CD4-positive, alpha-beta T cell (primary cell): ENCODE measurements at regions not wholly inside any gene's neighbourhood (a gene's known extent, or its start where the extent isn't known, plus 50 kb on each side); places are given as distances from the start of the nearest gene placed in this dataset.

Experiments
- ATAC-seq: fragments of 200-7000 bp; cut with Tn5 transposase; one replicate; pipeline ENCODE4 v1.10.0; 2022; ENCODE audit warnings: mild to moderate bottlenecking; ENCODE audit not compliant: poor library complexity
- CTCF ChIA-PET: fragments of 350-600 bp; sonication (Branson Sonifier 250); formaldehyde crosslinking; loops from one replicate; lab custom pipeline; 2021; ENCODE audit warnings: antibody characterized with exemption, inconsistent platforms; lab: Charles Lee
- POLR2A ChIA-PET: fragments of 350-600 bp; sonication (Branson Sonifier 250); formaldehyde crosslinking; loops from one replicate; lab custom pipeline; 2021; ENCODE audit warnings: antibody characterized with exemption, inconsistent platforms; lab: Charles Lee
- DNase-seq, 14 experiments: peaks; one replicate each; pipeline ENCODE4 v3.0.0-alpha.2; 2013 to 2020; ENCODE audit warnings: mixed read lengths in 2 of 14
- H3K27ac ChIP-seq, 2 donors: one replicate each; pipeline versions ENCODE4 v1.5.1 to v1.7.0; 2013; ENCODE audit warnings: low read length in 2 of 2, low read depth in 1 of 2, mild to moderate bottlenecking in 1 of 2
- H3K27me3 ChIP-seq, 2 experiments: 1 replicate in 1 of 2; 2 replicates in 1 of 2; pipeline versions ENCODE4 v1.6.1 to v1.7.0; 2013; ENCODE audit warnings: low read length in 2 of 2, control low read depth in 1 of 2, mild to moderate bottlenecking in 1 of 2, moderate library complexity in 1 of 2; ENCODE audit not compliant: insufficient read depth in 2 of 2, control insufficient read depth in 1 of 2
- H3K36me3 ChIP-seq: one replicate; pipeline ENCODE4 v1.6.1; 2013; ENCODE audit warnings: low read length, control low read depth; ENCODE audit not compliant: insufficient read depth
- H3K4me1 ChIP-seq: one replicate; pipeline ENCODE4 v1.6.1; 2013; ENCODE audit warnings: low read length, control low read depth; ENCODE audit not compliant: insufficient read depth
- H3K4me3 ChIP-seq: one replicate; pipeline ENCODE4 v1.5.1; 2013; ENCODE audit warnings: mild to moderate bottlenecking, low read length, moderate library complexity
- H3K9me3 ChIP-seq, 2 experiments: 1 replicate in 1 of 2; 2 replicates in 1 of 2; pipeline versions ENCODE4 v1.6.1 to v1.7.0; 2013; ENCODE audit warnings: low read length in 2 of 2, mild to moderate bottlenecking in 2 of 2, control low read depth in 1 of 2, moderate library complexity in 1 of 2; ENCODE audit not compliant: control insufficient read depth in 1 of 2, insufficient read depth in 1 of 2
- H3K27ac Mint-ChIP-seq: one replicate; pipeline ENCODE4 v1.8.0; 2020; ENCODE audit warnings: mixed read lengths
- H3K27me3 Mint-ChIP-seq: one replicate; pipeline ENCODE4 v1.8.0; 2021; ENCODE audit warnings: mixed read lengths
- H3K36me3 Mint-ChIP-seq: one replicate; pipeline ENCODE4 v1.8.0; 2021; ENCODE audit warnings: low read depth, mixed read lengths
- H3K4me1 Mint-ChIP-seq: one replicate; pipeline ENCODE4 v1.8.0; 2021; ENCODE audit warnings: low read depth, mixed read lengths
- H3K4me3 Mint-ChIP-seq: one replicate; pipeline ENCODE4 v1.8.0; 2020; ENCODE audit warnings: mild to moderate bottlenecking, mixed read lengths
- H3K9me3 Mint-ChIP-seq: one replicate; pipeline ENCODE4 v1.8.0; 2020; ENCODE audit warnings: mixed read lengths
- intact Hi-C, 2 experiments: fragments of 100-400 bp; cut with DNase I in 1 of 2; cut with micrococcal nuclease in 1 of 2; formaldehyde crosslinking; loops; one replicate each; pipeline versions ENCODE4 v1.15.1 to v1.9.0; 2023 to 2025; cut with DNase I, micrococcal nuclease
- TF ChIP-seq, protein P1 (sequence below): fragments of 200-600 bp; IDR thresholded peaks from one replicate; pipeline ENCODE4 v1.8.0; 2022; ENCODE audit warnings: antibody characterized with exemption, mild to moderate bottlenecking

DNA sequence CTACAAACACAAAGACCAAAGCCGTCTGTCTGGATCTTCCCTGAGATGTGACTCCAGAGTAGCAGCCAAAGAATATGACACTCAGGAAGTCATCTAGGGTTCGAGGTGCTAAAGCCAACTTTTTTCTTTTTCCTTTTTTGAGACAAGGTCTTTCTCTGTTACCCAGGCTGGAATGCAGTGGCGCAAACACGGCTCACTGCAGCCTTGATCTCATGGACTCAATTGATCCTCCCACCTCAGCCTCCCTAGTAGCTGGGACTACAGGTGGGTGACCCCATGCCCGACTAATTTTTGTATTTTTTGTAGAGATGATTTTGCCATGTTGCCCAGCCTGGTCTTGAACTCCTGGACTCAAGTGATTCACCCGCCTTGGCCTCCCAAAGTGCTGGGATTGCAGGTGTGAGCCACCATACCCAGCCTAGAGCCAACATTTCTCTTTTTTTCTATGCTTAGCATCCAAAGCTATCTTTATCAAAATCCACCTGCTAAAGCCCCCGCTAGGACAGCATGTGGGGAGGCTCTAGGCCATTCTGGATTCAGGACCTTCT is 92.8 kb downstream of the TMEM17 start:
- Mint-ChIP-seq H3K27ac (no peak overlapping the region), H3K36me3 (no peaks in the 10 kb centered on the region), H3K27me3 (no peaks in the 10 kb centered on the region), H3K4me1 (peaks cover 5% of the 10 kb centered on the region), H3K9me3 (no peaks in the 10 kb centered on the region), H3K4me3 (no peak overlapping the region)
- ChIA-PET POLR2A (no interaction called here), CTCF (interaction anchor here (1.0 kb wide), 1 partner anchor 420 kb away, joined by 3 read pairs; no protein-coding TSS in a partner anchor)
- Histone ChIP-seq H3K9me3 (no peaks in the 10 kb centered on the region), H3K27ac (no peak overlapping the region), H3K27me3 (no peaks in the 10 kb centered on the region), H3K4me1 (peaks cover 5% of the 10 kb centered on the region), H3K4me3 (no peak overlapping the region), H3K36me3 (no peaks in the 10 kb centered on the region)
- ATAC-seq (no peak), DNase-seq (no peak)
- TF ChIP-seq, protein P1, sequence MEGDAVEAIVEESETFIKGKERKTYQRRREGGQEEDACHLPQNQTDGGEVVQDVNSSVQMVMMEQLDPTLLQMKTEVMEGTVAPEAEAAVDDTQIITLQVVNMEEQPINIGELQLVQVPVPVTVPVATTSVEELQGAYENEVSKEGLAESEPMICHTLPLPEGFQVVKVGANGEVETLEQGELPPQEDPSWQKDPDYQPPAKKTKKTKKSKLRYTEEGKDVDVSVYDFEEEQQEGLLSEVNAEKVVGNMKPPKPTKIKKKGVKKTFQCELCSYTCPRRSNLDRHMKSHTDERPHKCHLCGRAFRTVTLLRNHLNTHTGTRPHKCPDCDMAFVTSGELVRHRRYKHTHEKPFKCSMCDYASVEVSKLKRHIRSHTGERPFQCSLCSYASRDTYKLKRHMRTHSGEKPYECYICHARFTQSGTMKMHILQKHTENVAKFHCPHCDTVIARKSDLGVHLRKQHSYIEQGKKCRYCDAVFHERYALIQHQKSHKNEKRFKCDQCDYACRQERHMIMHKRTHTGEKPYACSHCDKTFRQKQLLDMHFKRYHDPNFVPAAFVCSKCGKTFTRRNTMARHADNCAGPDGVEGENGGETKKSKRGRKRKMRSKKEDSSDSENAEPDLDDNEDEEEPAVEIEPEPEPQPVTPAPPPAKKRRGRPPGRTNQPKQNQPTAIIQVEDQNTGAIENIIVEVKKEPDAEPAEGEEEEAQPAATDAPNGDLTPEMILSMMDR: no peak
- intact Hi-C loops: loop anchor here in 1 of 2 experiments (2.0 kb wide), 1 partner anchor 420 kb away; no protein-coding TSS in a partner anchor

DNA sequence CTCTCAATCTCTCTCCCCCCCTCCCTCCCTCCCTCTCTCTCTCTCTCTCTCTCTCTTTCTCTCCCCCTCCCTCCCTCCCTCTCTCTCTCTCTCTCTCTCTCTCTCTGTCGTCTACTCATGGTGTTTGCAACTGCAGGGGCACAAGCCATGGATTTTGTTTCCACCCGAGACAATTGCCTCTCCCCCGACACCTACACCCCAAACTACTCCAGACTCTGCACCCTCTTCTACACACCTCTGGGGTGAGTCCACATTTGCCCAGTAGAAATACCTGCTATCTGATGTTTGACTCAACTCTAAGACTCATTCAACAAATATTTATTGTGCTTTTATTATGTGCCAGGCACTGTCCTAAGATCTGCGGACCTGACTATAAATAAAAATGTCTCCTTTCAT is 93.7 kb downstream of the TMEM17 start:
- ATAC-seq (no peak), DNase-seq (peak in 1 of 14 experiments; percentile 31)
- Mint-ChIP-seq H3K36me3 (no peaks in the 10 kb centered on the region), H3K4me1 (peaks cover 5% of the 10 kb centered on the region), H3K27ac (peak overlapping the region; percentile 70), H3K4me3 (peak overlapping the region; percentile 65), H3K9me3 (no peaks in the 10 kb centered on the region), H3K27me3 (no peaks in the 10 kb centered on the region)
- Histone ChIP-seq H3K27ac (no peak overlapping the region), H3K27me3 (no peaks in the 10 kb centered on the region), H3K9me3 (no peaks in the 10 kb centered on the region), H3K4me1 (peaks cover 5% of the 10 kb centered on the region), H3K4me3 (no peak overlapping the region), H3K36me3 (no peaks in the 10 kb centered on the region)
- TF ChIP-seq, protein P1: no peak
- POLR2A ChIA-PET: no interaction called here
- intact Hi-C loops: loop anchor here (1.0 to 2.0 kb wide), 3 partner anchors 419 to 494 kb away; no protein-coding TSS in a partner anchor
- CTCF ChIA-PET: interaction anchor here (1.0 kb wide), 1 partner anchor 419 kb away, joined by 3 read pairs; no protein-coding TSS in a partner anchor

DNA sequence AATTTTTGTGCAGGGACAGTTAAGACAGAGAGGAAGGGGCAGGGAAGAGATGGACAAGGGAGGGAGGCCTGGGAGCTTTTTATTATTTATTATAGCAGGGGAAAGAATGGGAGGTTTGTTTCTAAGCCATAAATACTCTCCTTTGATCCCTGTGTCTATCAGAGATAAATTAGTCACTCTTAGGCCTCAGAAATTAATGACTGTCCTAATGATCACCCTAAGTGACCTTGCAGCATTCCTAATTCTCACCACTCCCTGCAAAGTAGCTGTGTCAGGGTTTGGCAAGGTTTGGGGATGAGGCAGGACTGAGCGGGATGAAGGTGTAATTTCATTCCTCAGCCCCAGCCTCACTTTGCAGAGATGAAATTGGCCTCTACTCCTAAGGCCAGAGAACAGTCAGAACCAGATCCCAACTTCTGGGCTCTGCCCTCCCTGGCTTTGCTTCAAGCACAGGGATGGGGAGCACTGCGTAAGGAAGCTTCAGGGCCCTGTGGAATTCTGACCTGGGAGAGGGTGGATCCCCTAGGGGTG is 95.0 kb downstream of the TMEM17 start:
- H3K27ac Mint-ChIP-seq: no peak overlapping the region
- no peaks in the 10 kb centered on the region for H3K27me3 ChIP-seq
- peaks cover 5% of the 10 kb centered on the region for H3K4me1 Mint-ChIP-seq
- H3K36me3 Mint-ChIP-seq: no peaks in the 10 kb centered on the region
- no peaks in the 10 kb centered on the region for H3K36me3 ChIP-seq
- H3K4me3 Mint-ChIP-seq: no peak overlapping the region
- POLR2A ChIA-PET: no interaction called here
- CTCF ChIA-PET: no interaction called here
- DNase-seq (no peak), ATAC-seq (no peak)
- H3K27ac ChIP-seq: no peak overlapping the region
- H3K9me3 Mint-ChIP-seq: no peaks in the 10 kb centered on the region
- no peak overlapping the region for H3K4me3 ChIP-seq
- no peaks in the 10 kb centered on the region for H3K9me3 ChIP-seq
- intact Hi-C loops: no loop called here
- H3K27me3 Mint-ChIP-seq: no peaks in the 10 kb centered on the region
- peaks cover 5% of the 10 kb centered on the region for H3K4me1 ChIP-seq
- TF ChIP-seq, protein P1: no peak
